H9 (cell line): ENCODE measurements at regions not wholly inside any gene's neighbourhood (a gene's known extent, or its start where the extent isn't known, plus 50 kb on each side); places are given as distances from the start of the nearest gene placed in this dataset.

Source experiments
- DNase-seq: peaks from one replicate; pipeline ENCODE4 v3.0.0-alpha.2; 2017
- H2AFZ ChIP-seq: one replicate; pipeline ENCODE4 v1.6.1; 2013; ENCODE audit warnings: mild to moderate bottlenecking, low read length, control low read depth, moderate library complexity
- H2AK5ac ChIP-seq: 2 replicates; pipeline ENCODE4 v1.6.1; 2013; ENCODE audit warnings: low read length, control low read depth, mixed read lengths; ENCODE audit not compliant: insufficient read length
- H2BK120ac ChIP-seq: one replicate; pipeline ENCODE4 v1.6.1; 2013; ENCODE audit warnings: low read depth, mild to moderate bottlenecking, low read length, control low read depth, inconsistent platforms; ENCODE audit not compliant: poor library complexity, severe bottlenecking
- H2BK12ac ChIP-seq: 2 replicates; pipeline ENCODE4 v1.6.1; 2013; ENCODE audit warnings: low read length, control low read depth, mixed read lengths, low read depth; ENCODE audit not compliant: insufficient read length
- H2BK15ac ChIP-seq: 2 replicates; pipeline ENCODE4 v1.6.1; 2013; ENCODE audit warnings: low read depth, low read length, control low read depth
- H2BK20ac ChIP-seq: one replicate; pipeline ENCODE4 v1.6.1; 2013; ENCODE audit warnings: low read depth, mild to moderate bottlenecking, low read length, control low read depth, inconsistent platforms; ENCODE audit not compliant: poor library complexity, severe bottlenecking
- H2BK5ac ChIP-seq: 2 replicates; pipeline ENCODE4 v1.6.1; 2013; ENCODE audit warnings: low read length, control low read depth, mixed read lengths; ENCODE audit not compliant: insufficient read length
- H3K14ac ChIP-seq: 2 replicates; pipeline ENCODE4 v1.6.1; 2013; ENCODE audit warnings: low read length, control low read depth; ENCODE audit not compliant: insufficient read depth
- H3K18ac ChIP-seq: 2 replicates; pipeline ENCODE4 v1.6.1; 2013; ENCODE audit warnings: low read depth, mild to moderate bottlenecking, mixed read lengths, low read length, control low read depth; ENCODE audit not compliant: insufficient read length
- H3K23ac ChIP-seq: 2 replicates; pipeline ENCODE4 v1.6.1; 2013; ENCODE audit warnings: low read length, control low read depth, mixed read lengths, low read depth; ENCODE audit not compliant: insufficient read length
- H3K23me2 ChIP-seq: 2 replicates; pipeline ENCODE4 v1.6.1; 2013; ENCODE audit warnings: low read depth, mild to moderate bottlenecking, mixed read lengths, low read length, control low read depth; ENCODE audit not compliant: insufficient read length, poor library complexity, severe bottlenecking
- H3K27ac ChIP-seq: 2 replicates; pipeline ENCODE4 v1.5.1; 2013; ENCODE audit warnings: low read length, control low read depth, mixed read lengths, low read depth; ENCODE audit not compliant: insufficient read length
- H3K27me3 ChIP-seq: 2 replicates; pipeline ENCODE4 v1.6.1; 2013; ENCODE audit warnings: low read length, control low read depth, inconsistent platforms; ENCODE audit not compliant: insufficient read depth
- H3K4ac ChIP-seq: 2 replicates; pipeline ENCODE4 v1.6.1; 2013; ENCODE audit warnings: low read depth, mild to moderate bottlenecking, control low read depth, inconsistent platforms, low read length, moderate library complexity
- H3K4me1 ChIP-seq: 2 replicates; pipeline ENCODE4 v1.6.1; 2013; ENCODE audit warnings: low read length, control low read depth, inconsistent platforms; ENCODE audit not compliant: insufficient read depth
- H3K4me2 ChIP-seq: 2 replicates; pipeline ENCODE4 v1.6.1; 2013; ENCODE audit warnings: low read length, control low read depth, mixed read lengths; ENCODE audit not compliant: insufficient read length, insufficient read depth
- H3K56ac ChIP-seq: 2 replicates; pipeline ENCODE4 v1.6.1; 2013; ENCODE audit warnings: low read depth, mild to moderate bottlenecking, mixed read lengths, low read length, control low read depth; ENCODE audit not compliant: insufficient read length
- H3K79me1 ChIP-seq: 2 replicates; pipeline ENCODE4 v1.6.1; 2013; ENCODE audit warnings: low read depth, mild to moderate bottlenecking, moderate library complexity, low read length, control low read depth, inconsistent platforms; ENCODE audit not compliant: insufficient read depth, poor library complexity, severe bottlenecking
- H3K79me2 ChIP-seq: 2 replicates; pipeline ENCODE4 v1.6.1; 2013; ENCODE audit warnings: low read length, control low read depth, inconsistent platforms; ENCODE audit not compliant: insufficient read depth
- H3K9ac ChIP-seq: 2 replicates; pipeline ENCODE4 v1.6.1; 2013; ENCODE audit warnings: low read length, control low read depth, mixed read lengths; ENCODE audit not compliant: insufficient read length; ENCODE audit errors: extremely low read depth
- H3K9me3 ChIP-seq: one replicate; pipeline ENCODE4 v1.6.1; 2013; ENCODE audit warnings: low read depth, low read length, inconsistent platforms; ENCODE audit not compliant: control insufficient read depth
- H3T11ph ChIP-seq: one replicate; pipeline ENCODE4 v1.6.1; 2013; ENCODE audit warnings: mild to moderate bottlenecking, low read length, control low read depth, inconsistent platforms
- H4K20me1 ChIP-seq: one replicate; pipeline ENCODE4 v1.6.1; 2013; ENCODE audit not compliant: control insufficient read depth, insufficient read length, insufficient read depth
- H4K5ac ChIP-seq: 2 replicates; pipeline ENCODE4 v1.6.1; 2013; ENCODE audit warnings: low read depth, mild to moderate bottlenecking, mixed read lengths, low read length, control low read depth; ENCODE audit not compliant: insufficient read length
- H4K8ac ChIP-seq: replicated peaks from 2 replicates; pipeline ENCODE4 v1.6.1; 2013; ENCODE audit warnings: low read length, control low read depth, mixed read lengths, low read depth; ENCODE audit not compliant: insufficient read length
- H4K91ac ChIP-seq: 2 replicates; pipeline ENCODE4 v1.6.1; 2013; ENCODE audit warnings: low read depth, mild to moderate bottlenecking, moderate library complexity, mixed read lengths, low read length, control low read depth; ENCODE audit not compliant: insufficient read length
- H3K27ac Mint-ChIP-seq, 3 experiments: 2 replicates in 2 of 3; 3 replicates in 1 of 3; pipeline ENCODE4 v1.8.0; 2020 to 2021; ENCODE audit warnings: mixed read lengths in 3 of 3, mild to moderate bottlenecking in 1 of 3, moderate library complexity in 1 of 3
- H3K27me3 Mint-ChIP-seq: 2 replicates; pipeline ENCODE4 v1.8.0; 2021; ENCODE audit warnings: low read depth, mild to moderate bottlenecking, moderate library complexity, mixed read lengths
- H3K36me3 Mint-ChIP-seq, 3 experiments: 2 replicates in 2 of 3; 3 replicates in 1 of 3; pipeline ENCODE4 v1.8.0; 2020 to 2021; ENCODE audit warnings: low read depth in 3 of 3, mixed read lengths in 3 of 3; ENCODE audit not compliant: insufficient read depth in 1 of 3
- H3K4me1 Mint-ChIP-seq, 2 experiments: 2 replicates each; pipeline ENCODE4 v1.8.0; 2020; ENCODE audit warnings: mixed read lengths in 2 of 2
- H3K4me3 Mint-ChIP-seq, 2 experiments: 2 replicates in 1 of 2; 3 replicates in 1 of 2; pipeline ENCODE4 v1.8.0; 2020 to 2021; ENCODE audit warnings: mild to moderate bottlenecking in 2 of 2, mixed read lengths in 2 of 2, moderate library complexity in 1 of 2
- H3K9me3 Mint-ChIP-seq, 2 experiments: 2 replicates in 1 of 2; 3 replicates in 1 of 2; pipeline ENCODE4 v1.8.0; 2020; ENCODE audit warnings: mild to moderate bottlenecking in 2 of 2, mixed read lengths in 2 of 2, moderate library complexity in 1 of 2
- CTCF ChIP-seq: fragments of 200-600 bp; sonication (generic); conservative IDR thresholded peaks from 3 replicates; pipeline ENCODE4 v1.8.0; 2021; ENCODE audit warnings: antibody characterized with exemption, mild to moderate bottlenecking
- WGBS: extraction: QIAGEN DNeasy Blood & Tissue Kit; methylation state at CpG from one replicate; pipeline ENCODE4 v1.1.7; 2013; ENCODE audit warnings: missing lambda C conversion rate, low lambda C conversion rate, mixed read lengths; ENCODE audit not compliant: insufficient read length; ENCODE audit errors: extremely low coverage; 5-methylcytosine and 5-hydroxymethylcytosine counted together

- H3K18ac ChIP-seq: no peak overlapping the region
- TF ChIP-seq CTCF: no peak
- H3K4me2 ChIP-seq: no peak overlapping the region
- H3K9me3 Mint-ChIP-seq: no peaks in the 10 kb centered on the region
- H2AK5ac ChIP-seq: no peak overlapping the region
- H4K91ac ChIP-seq: no peak overlapping the region
- no peak overlapping the region for H3T11ph ChIP-seq
- no peak overlapping the region for H4K5ac ChIP-seq
- H4K20me1 ChIP-seq: no peaks in the 10 kb centered on the region
- no peak overlapping the region for H3K27ac ChIP-seq
- H3K27me3 ChIP-seq: no peaks in the 10 kb centered on the region
- no CpG with 5 or more reads among the region's 4 CpGs for WGBS
- no peak overlapping the region; the same call in 1 of the 2 replicates for H2BK15ac ChIP-seq
- H2BK20ac ChIP-seq: no peak overlapping the region
- no peak overlapping the region for H3K23ac ChIP-seq
- H2AFZ ChIP-seq: no peak overlapping the region
- no peak overlapping the region for H3K56ac ChIP-seq
- H3K4me3 Mint-ChIP-seq: no peak overlapping the region
- H3K4me1 Mint-ChIP-seq: peaks cover 0 to 5% of the 10 kb centered on the region in 2 experiments; a peak in 1 of 4 replicates
- H3K27me3 Mint-ChIP-seq: no peaks in the 10 kb centered on the region; the same call in 1 of the 2 replicates
- no peaks in the 10 kb centered on the region for H3K79me1 ChIP-seq
- no peak overlapping the region for H3K9ac ChIP-seq
- no peak for DNase-seq
- no peak overlapping the region for H4K8ac ChIP-seq
- no peaks in the 10 kb centered on the region for H3K4me1 ChIP-seq
- H2BK5ac ChIP-seq: no peak overlapping the region
- H3K4ac ChIP-seq: no peak overlapping the region
- no peaks in the 10 kb centered on the region for H3K79me2 ChIP-seq
- no peaks in the 10 kb centered on the region for H3K9me3 ChIP-seq
- H3K36me3 Mint-ChIP-seq: no peaks in the 10 kb centered on the region
- no peak overlapping the region for H3K27ac Mint-ChIP-seq
- no peak overlapping the region for H2BK120ac ChIP-seq
- no peaks in the 10 kb centered on the region for H3K23me2 ChIP-seq
- no peak overlapping the region for H2BK12ac ChIP-seq
- H3K14ac ChIP-seq: no peak overlapping the region
Observed at GRCh38 chr4:27186710-27187109, 326.1 kb downstream of the STIM2 start.
